ENCODE measurements at regions not wholly inside any gene's neighbourhood (a gene's known extent, or its start where the extent isn't known, plus 50 kb on each side); places are given as distances from the start of the nearest gene placed in this dataset.

- no peak for DNase-seq
These were observed 66.9 kb upstream of the SFMBT2 start for GRCh38 chr10:7477538-7478334.

DNA sequence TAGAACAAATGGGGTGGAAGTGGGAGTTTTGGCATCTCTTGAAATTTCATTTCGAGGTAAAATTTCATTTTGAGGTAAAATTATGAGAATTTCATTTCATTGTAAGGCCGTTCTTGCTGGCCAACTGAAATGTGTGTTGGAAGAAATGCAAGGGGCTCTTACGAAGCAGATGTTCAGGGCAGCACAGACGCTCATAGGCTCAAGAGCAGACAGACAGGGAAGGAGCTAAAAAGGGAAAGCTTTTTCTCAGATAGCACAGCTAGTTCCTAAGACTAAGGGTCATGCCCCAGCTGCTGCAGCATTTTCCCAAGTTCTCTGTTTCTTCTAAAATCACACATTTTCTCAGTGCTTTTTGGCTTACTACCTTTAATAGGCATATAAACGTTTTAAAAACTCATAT is 65.1 kb upstream of the SFMBT2 start:
- DNase-seq, result peak; percentile 28 to 48

DNA sequence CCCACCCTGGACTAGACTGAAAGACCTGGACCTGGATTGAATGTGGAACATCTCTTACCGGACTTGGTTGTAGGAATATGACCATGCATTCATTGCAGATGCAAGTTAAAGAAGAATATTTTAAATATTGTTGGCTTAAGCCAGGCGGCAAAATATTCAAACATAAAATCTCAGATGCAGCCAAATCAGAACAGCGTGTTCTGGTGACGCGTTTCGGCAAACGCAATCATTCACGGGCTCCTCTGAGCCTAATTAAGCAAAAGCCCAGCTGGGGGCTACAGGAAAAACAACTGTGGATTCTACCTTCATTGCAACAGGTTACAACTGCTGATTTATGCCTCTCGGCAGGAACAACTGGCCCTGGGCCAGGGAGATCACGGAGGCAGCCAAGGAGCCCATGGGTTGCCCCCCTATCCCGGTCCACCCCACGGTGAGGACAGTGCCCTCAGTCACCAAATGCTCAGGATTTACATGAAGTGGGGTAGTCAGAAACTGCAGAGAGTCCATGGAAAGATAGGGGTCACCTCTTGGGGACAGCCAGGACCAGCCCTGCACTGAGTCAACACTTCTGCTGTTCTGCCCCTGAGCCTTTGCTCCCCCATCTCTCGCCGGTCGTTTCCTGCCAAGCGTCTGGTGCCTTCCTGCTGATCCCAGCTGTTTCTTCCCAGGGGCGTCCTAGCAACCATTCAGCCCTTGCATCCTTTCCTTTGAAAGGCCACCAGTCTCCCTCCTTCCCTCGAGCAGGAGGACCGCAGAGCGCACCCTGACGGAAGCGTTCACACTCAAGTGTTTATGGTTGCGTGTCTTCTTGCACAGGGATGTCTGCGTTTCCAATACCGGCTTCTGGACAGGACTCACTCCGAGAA is 64.4 kb upstream of the SFMBT2 start:
- peak; percentile 47 to 61 for DNase-seq

DNA sequence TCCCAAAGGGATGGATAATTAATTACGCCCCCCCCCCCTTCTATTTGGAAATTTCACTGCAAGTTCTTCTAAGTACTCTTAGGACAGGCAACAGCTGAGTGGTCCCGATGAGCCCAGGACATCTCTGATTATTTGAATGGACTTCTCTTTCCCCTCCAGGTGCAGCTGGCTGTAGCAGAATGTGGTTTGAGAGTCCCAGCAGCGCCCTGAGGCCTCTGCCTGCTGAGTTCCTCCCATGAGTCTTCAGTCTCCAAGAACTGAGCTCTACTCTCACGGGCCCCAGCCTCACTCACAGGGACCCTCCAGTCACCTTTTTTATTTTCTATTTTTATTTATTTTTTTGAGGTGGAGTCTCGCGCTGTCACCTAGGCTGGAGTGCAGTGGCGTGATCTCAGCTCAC is 63.6 kb upstream of the SFMBT2 start:
- DNase-seq, result no peak

GRCh38 chr10:7473474-7473873 is 62.6 kb upstream of the SFMBT2 start:
- no peak for DNase-seq

GRCh38 chr10:7471720-7472367 is 61.0 kb upstream of the SFMBT2 start:
- peak; percentile 39 to 44 for DNase-seq

GRCh38 chr10:7470371-7470770 is 59.5 kb upstream of the SFMBT2 start:
- no peak for DNase-seq

DNA sequence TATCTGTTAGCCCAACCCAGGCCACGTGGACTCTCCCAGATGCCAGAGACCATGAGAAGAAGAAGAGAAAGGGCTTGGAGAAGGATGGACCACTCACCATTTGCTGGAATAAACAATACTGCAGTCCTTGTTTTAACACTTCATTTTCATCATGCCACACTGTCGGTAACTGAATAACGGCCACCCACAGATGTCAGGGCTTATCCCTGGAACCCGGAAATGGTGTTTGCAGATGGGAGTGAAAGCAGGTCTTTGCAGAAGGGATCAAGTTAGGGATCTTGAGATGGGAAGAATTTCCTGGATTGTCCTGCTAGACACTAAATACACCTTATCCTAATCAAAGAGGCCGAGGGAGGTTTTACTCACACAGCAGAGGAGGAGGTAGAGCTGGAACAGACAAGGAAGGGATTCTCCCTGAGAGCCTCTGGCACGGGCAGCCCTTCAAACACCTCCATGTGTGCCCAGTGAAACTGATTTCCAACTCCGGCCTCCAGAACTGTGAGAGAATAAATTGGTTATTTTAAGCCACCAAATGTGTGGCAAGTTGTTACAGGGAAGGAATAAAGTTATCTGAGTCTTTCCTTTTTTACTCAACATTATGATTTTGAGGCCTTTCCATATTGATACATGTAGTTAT is 56.3 kb upstream of the SFMBT2 start:
- no peak for DNase-seq

DNA sequence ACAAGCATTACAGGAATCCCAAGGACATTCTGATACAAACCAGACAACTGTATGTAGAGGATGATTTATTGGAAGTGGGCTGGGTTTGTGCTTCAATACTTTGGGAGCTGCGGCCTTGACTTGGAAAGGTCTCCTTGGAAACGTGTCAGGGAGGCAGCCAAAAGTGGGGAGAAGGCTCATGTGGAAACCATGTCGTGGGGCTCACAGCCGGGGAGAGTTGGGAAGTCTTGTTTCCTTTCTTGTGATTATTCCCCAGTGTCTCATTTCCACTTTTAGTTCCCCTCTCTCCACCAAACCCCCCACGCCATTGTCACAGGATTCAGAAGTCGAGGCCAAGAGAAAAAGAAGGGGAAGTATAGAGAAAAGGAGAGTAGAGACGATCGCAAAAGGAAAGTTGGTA is 53.9 kb upstream of the SFMBT2 start:
- DNase-seq, result no peak
